ENCODE measurements at regions not wholly inside any gene's neighbourhood (a gene's known extent, or its start where the extent isn't known, plus 50 kb on each side); places are given as distances from the start of the nearest gene placed in this dataset.
A peak's percentile ranks its signal among the peaks of the same experiment; 100 is the strongest.

DNA sequence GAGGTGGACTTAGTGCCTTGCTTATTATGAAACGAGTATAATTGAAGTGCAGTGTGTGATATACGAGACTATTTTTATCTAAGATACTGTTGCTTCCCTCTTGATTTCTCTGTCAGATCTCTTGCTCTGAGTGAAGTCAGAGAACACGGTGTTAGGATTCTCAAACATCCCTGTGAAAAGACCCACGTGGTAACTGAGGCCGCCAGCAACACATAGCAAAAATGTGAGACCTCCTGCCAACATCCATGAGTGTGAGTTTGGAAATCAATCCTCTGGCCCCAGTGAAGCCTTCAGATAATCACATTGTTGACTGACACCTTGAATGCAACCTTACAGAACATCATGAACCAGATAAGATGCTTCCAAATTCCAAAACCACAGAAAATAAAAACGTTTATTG, 954.4 kb downstream of the FAT4 start:
- intact Hi-C loops (cut with DNase I; ENCODE audit: low total_unique reads) = no loop called here
- 63 to 68% methylated on average over 6 of the region's 6 CpGs for WGBS, 2 donors
- peak in 1 of 2 donors; percentile 16 for DNase-seq (ENCODE audit: low spot score in 2 of 2)
- TF ChIP-seq, protein P1, sequence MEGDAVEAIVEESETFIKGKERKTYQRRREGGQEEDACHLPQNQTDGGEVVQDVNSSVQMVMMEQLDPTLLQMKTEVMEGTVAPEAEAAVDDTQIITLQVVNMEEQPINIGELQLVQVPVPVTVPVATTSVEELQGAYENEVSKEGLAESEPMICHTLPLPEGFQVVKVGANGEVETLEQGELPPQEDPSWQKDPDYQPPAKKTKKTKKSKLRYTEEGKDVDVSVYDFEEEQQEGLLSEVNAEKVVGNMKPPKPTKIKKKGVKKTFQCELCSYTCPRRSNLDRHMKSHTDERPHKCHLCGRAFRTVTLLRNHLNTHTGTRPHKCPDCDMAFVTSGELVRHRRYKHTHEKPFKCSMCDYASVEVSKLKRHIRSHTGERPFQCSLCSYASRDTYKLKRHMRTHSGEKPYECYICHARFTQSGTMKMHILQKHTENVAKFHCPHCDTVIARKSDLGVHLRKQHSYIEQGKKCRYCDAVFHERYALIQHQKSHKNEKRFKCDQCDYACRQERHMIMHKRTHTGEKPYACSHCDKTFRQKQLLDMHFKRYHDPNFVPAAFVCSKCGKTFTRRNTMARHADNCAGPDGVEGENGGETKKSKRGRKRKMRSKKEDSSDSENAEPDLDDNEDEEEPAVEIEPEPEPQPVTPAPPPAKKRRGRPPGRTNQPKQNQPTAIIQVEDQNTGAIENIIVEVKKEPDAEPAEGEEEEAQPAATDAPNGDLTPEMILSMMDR (IDR thresholded peaks at IDR 0.05) = no peak
- no peak for TF ChIP-seq POLR2A (IDR thresholded peaks at IDR 0.05)
- H3K4me3 ChIP-seq (ENCODE audit: low read depth, poor library complexity, severe bottlenecking) = no peak overlapping the region

DNA sequence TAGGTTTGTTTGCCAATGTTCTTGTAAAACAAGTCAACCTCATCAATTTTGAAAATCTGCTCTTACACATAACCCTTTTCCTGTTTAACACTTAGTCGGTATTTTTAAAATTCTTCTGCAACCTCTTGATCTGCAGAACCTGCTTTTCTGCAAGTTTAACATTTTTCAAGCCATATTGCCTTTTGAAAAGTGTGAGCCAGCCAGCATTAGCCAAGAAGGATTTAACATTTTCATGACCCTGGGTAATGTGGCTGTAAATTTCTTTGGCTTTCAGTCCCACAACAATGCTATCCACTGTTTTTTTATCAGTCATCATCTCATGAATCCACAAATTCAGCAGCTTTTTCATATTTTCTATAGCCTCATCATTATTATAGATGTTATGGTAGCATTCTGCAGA, 956.5 kb downstream of the FAT4 start:
- TF ChIP-seq POLR2A (IDR thresholded peaks at IDR 0.05) = no peak
- TF ChIP-seq, protein P1 (IDR thresholded peaks at IDR 0.05) = no peak
- WGBS, 2 donors = 29 to 33% methylated on average over 1 of the region's 1 CpG

DNA sequence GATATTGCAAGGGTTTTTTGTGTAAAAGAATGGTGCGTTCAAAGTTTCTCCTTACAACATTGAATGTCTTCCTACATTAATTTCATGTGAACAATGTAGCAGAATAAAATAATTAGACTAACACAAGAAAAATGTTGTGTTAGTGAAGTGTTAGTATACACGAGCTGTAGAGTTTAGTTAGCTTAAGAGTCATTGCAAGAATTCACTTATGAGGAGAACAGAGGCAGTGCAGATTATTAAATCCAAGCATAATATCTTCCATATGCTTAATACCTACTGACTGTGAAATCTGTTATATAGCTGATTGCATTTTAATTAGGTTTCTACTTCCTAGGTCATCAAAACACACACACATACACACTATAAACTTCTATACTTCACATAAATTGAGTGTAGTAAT, 959.0 kb downstream of the FAT4 start:
- intact Hi-C loops (cut with DNase I; ENCODE audit: low total_unique reads) = no loop called here
- H3K4me3 ChIP-seq (ENCODE audit: low read depth, poor library complexity, severe bottlenecking) = no peak overlapping the region
- no peak for DNase-seq (ENCODE audit: low spot score in 2 of 2)
- no peak for TF ChIP-seq POLR2A (IDR thresholded peaks at IDR 0.05)
- TF ChIP-seq, protein P1 (IDR thresholded peaks at IDR 0.05) = no peak
- WGBS, 2 donors = 77 to 82% methylated on average over 2 of the region's 2 CpGs

More for the DNA sequence above, 956.5 kb downstream of the FAT4 start:
- intact Hi-C loops (cut with DNase I; ENCODE audit: low total_unique reads) = no loop called here
- DNase-seq (ENCODE audit: low spot score in 2 of 2) = no peak
- no peak overlapping the region for H3K4me3 ChIP-seq (ENCODE audit: low read depth, poor library complexity, severe bottlenecking)

DNA sequence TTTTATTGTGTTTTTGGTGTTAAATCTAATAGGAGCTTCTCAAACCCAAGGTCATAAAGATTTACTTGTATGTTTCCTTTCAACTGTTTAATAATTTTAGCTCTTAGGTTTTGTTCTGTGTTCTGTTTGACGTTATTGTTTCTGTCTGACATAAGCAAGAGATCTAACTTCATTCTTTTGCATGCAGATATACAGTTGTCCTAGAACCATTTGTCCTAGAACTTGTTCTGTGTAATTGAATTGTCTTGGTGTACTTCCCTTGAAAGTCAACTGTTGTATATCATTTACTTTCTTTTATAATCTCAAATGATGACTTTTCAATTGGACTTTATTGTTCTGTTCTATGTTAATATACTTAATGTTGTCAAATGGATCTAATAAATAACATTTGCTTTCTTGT, 977.1 kb downstream of the FAT4 start:
- TF ChIP-seq, protein P1 (IDR thresholded peaks at IDR 0.05) = no peak
- TF ChIP-seq POLR2A (IDR thresholded peaks at IDR 0.05) = no peak
- 56 to 67% methylated on average over 1 of the region's 1 CpG for WGBS, 2 donors
- H3K4me3 ChIP-seq (ENCODE audit: low read depth, poor library complexity, severe bottlenecking) = no peak overlapping the region
- intact Hi-C loops (cut with DNase I; ENCODE audit: low total_unique reads) = no loop called here
- no peak for DNase-seq (ENCODE audit: low spot score in 2 of 2)

DNA sequence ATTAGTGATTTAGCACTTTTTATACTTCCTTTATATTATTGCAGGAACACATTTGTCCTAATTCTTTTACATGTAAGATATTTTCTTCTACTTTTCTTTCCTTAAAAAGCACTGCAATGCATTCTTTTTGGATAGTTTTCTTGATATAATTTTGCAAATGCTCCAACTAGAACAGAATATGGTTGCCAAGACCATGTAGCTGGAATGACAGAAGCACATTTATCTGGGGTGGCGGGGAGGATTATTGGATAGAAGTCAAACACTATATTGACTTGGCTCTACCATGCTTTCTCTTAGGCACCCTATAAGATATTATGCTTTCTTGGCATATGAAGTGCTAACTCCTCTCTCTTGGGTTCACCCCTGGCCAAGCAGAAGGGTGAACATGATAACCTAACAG, 983.5 kb downstream of the FAT4 start:
- no peak overlapping the region for H3K4me3 ChIP-seq (ENCODE audit: low read depth, poor library complexity, severe bottlenecking)
- 52 to 58% methylated on average over 1 of the region's 1 CpG for WGBS, 2 donors
- no peak for DNase-seq (ENCODE audit: low spot score in 2 of 2)
- TF ChIP-seq, protein P1 (IDR thresholded peaks at IDR 0.05) = no peak
- TF ChIP-seq POLR2A (IDR thresholded peaks at IDR 0.05) = no peak
- intact Hi-C loops (cut with DNase I; ENCODE audit: low total_unique reads) = no loop called here

DNA sequence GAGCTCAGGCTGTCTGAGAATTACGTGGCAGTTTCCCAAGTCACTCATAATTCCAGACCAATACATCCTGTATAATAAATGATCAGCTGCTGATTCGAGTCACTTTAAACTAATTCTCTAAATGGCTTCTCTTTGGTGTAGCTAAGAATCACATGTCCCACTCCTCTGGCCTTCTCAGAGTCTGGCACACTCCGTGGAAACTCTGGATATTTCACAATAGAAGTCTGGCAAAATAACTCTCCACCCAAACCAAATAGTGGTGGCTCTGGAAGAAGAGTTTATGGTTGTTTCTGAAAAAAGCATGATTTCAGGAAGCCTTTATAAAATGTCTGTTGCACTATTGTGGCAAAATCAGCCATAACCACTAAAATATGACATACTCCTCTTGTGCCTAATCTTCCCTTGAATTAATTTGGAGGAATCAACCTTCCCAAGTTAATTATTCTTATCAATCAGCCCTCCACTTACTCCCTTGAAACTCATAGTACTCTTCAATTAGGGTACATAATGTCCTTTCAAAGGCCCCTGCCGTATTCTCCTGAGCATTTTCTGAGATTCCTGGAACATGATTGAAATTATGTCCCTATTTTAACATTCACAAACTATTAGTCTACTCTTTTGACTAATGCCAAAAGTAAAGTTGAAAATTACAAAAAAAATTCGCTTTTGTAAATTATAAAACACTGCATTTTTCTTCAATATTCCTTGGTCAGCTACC, 991.6 kb downstream of the FAT4 start:
- peak in 1 of 2 donors; percentile 53 for DNase-seq (ENCODE audit: low spot score in 2 of 2)
- WGBS, 2 donors = 58 to 59% methylated on average over 5 of the region's 5 CpGs
- intact Hi-C loops (cut with DNase I; ENCODE audit: low total_unique reads) = no loop called here

More for the DNA sequence above, 991.6 kb downstream of the FAT4 start:
- TF ChIP-seq, protein P1 (IDR thresholded peaks at IDR 0.05) = no peak
- TF ChIP-seq POLR2A (IDR thresholded peaks at IDR 0.05) = no peak
- H3K4me3 ChIP-seq (ENCODE audit: low read depth, poor library complexity, severe bottlenecking) = no peak overlapping the region

Data from lower leg skin (tissue), 4 donors.